LHCN-M2 (cell line): ENCODE measurements at regions not wholly inside any gene's neighbourhood (a gene's known extent, or its start where the extent isn't known, plus 50 kb on each side); places are given as distances from the start of the nearest gene placed in this dataset.
A peak's percentile ranks its signal among the peaks of the same experiment; 100 is the strongest.
"Not testable (repeated sequence)": the region's sequence is repeated elsewhere in the genome, so short reads cannot be mapped to it uniquely, and the experiment has no call there.

ENCODE experiments used
- DNase-seq: peaks from one replicate; pipeline ENCODE4 v3.0.0-alpha.2; 2012; ENCODE audit warnings: low read depth

DNA sequence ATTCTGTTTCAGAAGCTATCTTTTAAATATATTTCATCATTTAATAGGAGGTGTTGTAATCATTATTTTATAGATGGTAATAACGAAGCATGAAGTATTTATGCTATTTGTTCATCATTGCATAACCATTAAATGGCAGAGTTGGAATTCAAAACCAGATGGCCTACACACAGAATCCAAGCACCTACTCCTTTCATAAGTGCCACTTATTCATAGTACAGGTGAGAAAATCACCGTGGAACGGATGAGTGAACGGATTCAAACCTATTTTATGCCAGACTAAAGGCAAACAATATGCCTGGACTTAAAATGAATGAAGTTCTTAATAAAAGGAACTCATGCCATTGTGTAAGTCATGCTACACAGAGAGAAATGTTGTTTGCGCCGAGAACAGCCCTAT is 397.9 kb upstream of the ADGRB3 start:
- DNase-seq = no peak

- peak; percentile 67 for DNase-seq
Measured at GRCh38 chr6:68235326-68235784, 399.7 kb upstream of the ADGRB3 start.

GRCh38 chr6:68233623-68234022 is 401.5 kb upstream of the ADGRB3 start:
- DNase-seq = peak; percentile 83

DNA sequence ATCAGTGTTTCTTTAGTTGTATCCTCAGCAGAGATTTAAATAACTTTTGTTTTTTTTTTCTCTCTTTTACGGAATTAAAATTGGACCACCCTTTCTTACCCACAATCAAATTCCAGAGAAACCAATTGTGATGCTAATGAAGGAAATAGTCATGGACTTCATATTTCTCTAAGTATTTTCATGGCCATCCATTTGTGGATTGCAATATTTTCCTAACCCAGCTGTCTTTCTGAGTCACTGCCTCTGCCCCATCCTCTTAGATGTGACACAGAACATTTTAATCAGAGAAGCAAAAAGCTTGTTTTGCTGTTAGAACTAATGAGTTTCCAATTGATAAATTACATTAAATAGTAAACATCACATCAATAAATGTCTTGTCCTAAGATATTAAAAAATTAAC is 405.5 kb upstream of the ADGRB3 start:
- peak; percentile 84 for DNase-seq

- DNase-seq = no peak
Measured at GRCh38 chr6:68226460-68226859, 408.6 kb upstream of the ADGRB3 start.

DNA sequence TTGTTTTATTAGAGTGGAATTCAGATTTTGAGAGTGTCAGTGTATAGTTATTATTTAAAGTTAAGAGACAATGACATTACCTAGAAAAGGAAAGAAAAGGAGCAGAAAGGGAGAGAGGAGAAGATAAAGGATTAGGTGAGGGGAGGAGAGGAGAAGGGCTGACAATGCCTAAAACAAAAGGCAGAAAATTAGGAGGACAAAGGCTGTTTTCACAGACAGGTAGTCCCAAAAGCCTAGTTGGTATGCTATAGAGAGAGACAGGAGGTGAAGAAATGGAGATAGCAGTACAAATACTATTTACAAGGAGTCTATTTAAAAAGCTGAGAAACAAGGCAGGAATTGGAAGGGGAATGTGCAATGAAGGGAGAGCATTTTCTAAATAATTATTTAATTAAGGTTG is 409.4 kb upstream of the ADGRB3 start:
- no peak for DNase-seq

- DNase-seq = peak; percentile 57
Measured at GRCh38 chr6:68211242-68211795, 423.8 kb upstream of the ADGRB3 start.

DNA sequence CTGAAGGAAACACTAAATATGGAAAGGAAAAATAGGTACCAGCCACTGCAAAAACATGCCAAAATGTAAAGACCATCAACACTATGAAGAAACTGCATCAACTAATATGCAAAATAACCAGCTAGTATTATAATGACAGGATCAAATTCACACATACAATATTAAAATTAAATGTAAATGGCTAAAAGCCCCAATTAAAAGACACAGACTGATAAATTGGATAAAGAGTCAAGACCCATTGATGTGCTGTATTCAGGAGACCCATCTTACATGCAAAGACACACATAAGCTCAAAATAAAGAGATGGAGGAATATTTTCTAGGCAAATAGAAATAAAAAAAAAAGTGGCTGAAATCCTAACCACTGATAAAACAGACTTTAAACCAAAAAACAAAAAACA is 427.5 kb upstream of the ADGRB3 start:
- DNase-seq = not testable (repeated sequence)

GRCh38 chr6:68200929-68201328 is 434.2 kb upstream of the ADGRB3 start:
- no peak for DNase-seq

GRCh38 chr6:68197356-68197755 is 437.7 kb upstream of the ADGRB3 start:
- DNase-seq = peak; percentile 11

DNA sequence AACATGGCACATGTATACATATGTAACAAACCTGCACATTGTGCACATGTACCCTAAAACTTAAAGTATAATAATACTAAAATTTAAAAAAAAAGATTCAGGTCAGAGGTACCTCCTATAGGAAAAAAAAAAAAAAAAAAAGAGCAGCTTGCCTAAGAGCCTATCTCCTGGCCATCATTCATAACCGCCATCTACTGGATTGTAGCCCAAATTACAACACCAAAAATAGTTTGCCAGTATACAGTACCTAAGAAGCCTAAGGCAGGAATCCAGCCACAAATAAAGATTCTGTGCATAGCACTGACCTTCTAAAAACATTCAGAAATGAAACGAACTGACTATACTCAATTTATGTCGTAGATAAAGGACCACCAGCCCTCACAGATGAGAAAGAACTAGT is 438.4 kb upstream of the ADGRB3 start:
- DNase-seq = peak; percentile 38

- not testable (repeated sequence) for DNase-seq
Measured at GRCh38 chr6:68195753-68196152, 439.3 kb upstream of the ADGRB3 start.

GRCh38 chr6:68194846-68195478 is 440.1 kb upstream of the ADGRB3 start:
- DNase-seq = no peak

DNA sequence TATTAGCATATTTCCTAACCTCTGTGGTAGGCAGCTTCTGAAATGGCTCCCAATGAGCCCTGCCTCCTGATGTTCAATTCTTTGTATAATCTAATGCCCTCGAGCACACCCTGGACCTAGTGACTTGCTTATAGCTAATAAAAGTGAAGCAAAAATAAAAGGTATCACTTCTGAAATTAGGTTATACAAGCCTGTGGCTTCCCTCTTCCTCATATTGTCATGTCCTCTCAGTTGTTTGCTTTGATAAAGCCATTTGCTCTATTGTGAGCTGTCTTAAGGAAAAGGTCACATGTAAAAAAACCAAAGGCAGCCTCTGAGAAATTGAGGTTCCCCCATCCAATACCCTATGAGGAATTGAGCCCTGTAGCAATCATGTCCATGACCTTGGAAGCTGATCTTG is 442.1 kb upstream of the ADGRB3 start:
- no peak for DNase-seq

GRCh38 chr6:68189217-68189815 is 445.8 kb upstream of the ADGRB3 start:
- no peak for DNase-seq

DNA sequence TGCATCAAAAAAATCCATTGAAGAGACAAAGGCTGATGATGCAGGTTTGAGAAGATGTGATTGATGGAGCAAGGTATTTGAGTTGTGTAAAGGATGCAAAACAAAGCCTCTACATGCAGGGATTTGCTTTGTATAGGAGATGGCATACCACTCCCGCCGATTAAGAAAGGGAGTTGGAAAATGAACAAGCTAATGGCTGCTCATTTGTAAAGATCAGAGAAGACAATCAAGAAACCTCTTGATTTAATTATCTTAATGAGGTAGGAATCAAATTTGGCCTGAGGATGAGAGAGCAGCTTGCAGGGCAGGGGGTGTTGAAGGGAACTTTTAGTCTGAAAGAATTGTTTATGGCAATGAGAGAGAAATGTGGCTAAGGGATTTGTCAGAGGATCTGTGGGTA is 448.2 kb upstream of the ADGRB3 start:
- no peak for DNase-seq

- no peak for DNase-seq
Measured at GRCh38 chr6:68182386-68182785, 452.7 kb upstream of the ADGRB3 start.

DNA sequence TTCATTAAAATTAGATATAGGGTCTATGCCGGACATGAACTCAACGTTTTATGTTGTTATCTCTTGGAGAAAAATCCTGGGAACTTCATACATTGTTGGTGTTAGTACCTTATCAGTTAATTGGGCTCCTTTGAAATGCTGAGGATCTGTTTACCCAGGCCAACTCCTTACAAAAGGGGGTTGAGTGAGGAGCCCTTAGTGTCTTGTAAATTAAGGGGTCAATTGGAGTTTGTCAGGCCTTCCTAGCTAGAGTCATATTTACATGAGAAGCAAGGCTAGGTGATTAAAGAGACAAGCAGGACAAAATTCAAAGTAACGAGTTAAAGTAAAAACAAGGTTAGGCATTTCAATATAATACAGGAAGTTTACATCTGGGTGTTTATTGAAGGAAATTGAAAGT is 454.1 kb upstream of the ADGRB3 start:
- not testable (repeated sequence) for DNase-seq

GRCh38 chr6:68173616-68174015 is 461.5 kb upstream of the ADGRB3 start:
- DNase-seq = no peak

GRCh38 chr6:68169922-68170321 is 465.2 kb upstream of the ADGRB3 start:
- no peak for DNase-seq

DNA sequence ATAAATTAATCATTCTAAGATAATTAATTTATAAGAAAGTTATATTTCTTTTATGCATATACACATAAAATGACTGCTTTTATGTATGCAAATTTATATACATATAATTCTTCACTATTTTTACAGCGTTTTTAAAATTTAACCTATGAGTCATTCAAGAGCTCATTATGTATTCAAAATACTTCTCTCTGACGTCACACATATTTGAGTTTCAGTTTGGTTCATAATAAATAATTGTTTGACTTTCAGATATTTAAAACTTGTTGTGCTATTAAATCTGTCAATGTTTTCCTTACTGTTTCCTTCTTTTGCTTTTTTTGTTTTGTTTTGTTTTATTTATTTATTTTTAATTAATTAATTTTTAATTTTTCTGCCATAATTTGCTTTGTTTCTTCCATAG is 467.5 kb upstream of the ADGRB3 start:
- no peak for DNase-seq

DNA sequence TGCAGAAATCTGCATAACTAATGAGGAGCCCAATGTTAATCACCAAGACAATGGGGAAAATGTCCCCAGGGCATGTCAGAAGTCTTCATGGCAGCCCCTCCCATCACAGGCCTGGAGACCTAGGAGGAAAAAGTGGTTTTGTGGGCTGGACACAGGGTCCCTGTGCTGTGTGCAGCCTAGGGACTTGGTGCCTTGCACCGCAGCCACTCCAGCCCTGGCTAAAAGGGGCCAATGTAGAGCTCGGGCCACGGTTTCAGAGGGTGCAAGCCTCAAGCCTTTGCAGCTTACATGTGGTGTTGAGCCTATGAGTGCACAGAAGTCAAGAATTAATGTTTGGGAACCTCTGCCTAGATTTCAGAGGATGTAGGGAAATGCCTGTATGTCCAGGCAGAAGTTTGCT is 474.3 kb upstream of the ADGRB3 start:
- not testable (repeated sequence) for DNase-seq

DNA sequence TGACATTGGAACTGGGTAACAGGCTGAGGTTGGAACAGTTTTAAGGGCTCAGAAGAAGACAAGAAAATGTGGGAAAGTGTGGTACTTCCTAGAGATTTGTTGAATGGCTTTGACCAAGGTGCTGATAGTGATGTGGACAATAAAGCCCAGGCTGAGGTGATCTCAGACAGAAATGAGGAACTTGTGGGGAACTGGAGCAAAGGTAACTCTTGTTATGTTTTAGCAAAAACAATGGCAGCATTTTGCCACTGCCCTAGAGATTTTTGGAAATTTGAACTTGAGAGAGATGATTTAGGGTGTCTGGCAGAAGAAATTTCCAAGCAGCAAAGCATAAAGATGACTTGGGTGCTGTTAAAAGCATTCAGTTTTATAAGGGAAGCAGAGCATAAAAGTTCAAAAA is 474.7 kb upstream of the ADGRB3 start:
- DNase-seq = no peak
